Karpas-422 (cell line): ENCODE measurements at regions not wholly inside any gene's neighbourhood (a gene's known extent, or its start where the extent isn't known, plus 50 kb on each side); places are given as distances from the start of the nearest gene placed in this dataset.
"Not testable (repeated sequence)": the region's sequence is repeated elsewhere in the genome, so short reads cannot be mapped to it uniquely, and the experiment has no call there.

Experiments used
- DNase-seq: peaks from one replicate; pipeline ENCODE4 v3.0.0-alpha.2; 2015
- H2AFZ ChIP-seq: fragments of 200-600 bp; sonication (generic); 2 replicates; pipeline ENCODE4 v1.6.1; 2014; ENCODE audit warnings: antibody characterized with exemption, low read length, mixed read lengths
- H3K27ac ChIP-seq: fragments of 200-600 bp; sonication (generic); 2 replicates; pipeline ENCODE4 v1.5.1; 2014; ENCODE audit warnings: mild to moderate bottlenecking, low read length, moderate library complexity
- H3K27me3 ChIP-seq: fragments of 200-600 bp; sonication (generic); 2 replicates; pipeline ENCODE4 v1.6.1; 2014; ENCODE audit warnings: low read length, mixed read lengths
- H3K36me3 ChIP-seq: fragments of 200-600 bp; sonication (generic); 2 replicates; pipeline ENCODE4 v1.6.1; 2014; ENCODE audit warnings: low read length, mixed read lengths; ENCODE audit not compliant: insufficient read depth
- H3K4me1 ChIP-seq: fragments of 200-600 bp; sonication (generic); 2 replicates; pipeline ENCODE4 v1.6.1; 2014; ENCODE audit warnings: mild to moderate bottlenecking, low read length, mixed read lengths
- H3K4me2 ChIP-seq: fragments of 200-600 bp; sonication (generic); 2 replicates; pipeline ENCODE4 v1.6.1; 2014; ENCODE audit warnings: low read length, low read depth, mild to moderate bottlenecking; ENCODE audit not compliant: poor library complexity, severe bottlenecking
- H3K4me3 ChIP-seq: fragments of 200-600 bp; sonication (generic); 2 replicates; pipeline ENCODE4 v1.5.1; 2014; ENCODE audit warnings: mild to moderate bottlenecking, antibody characterized with exemption, low read length, mixed read lengths
- H3K79me2 ChIP-seq: fragments of 200-600 bp; sonication (generic); 2 replicates; pipeline ENCODE4 v1.6.1; 2014; ENCODE audit warnings: mild to moderate bottlenecking, low read length, mixed read lengths
- H3K9ac ChIP-seq: fragments of 200-600 bp; sonication (generic); 2 replicates; pipeline ENCODE4 v1.6.0; 2014; ENCODE audit warnings: low read length
- H3K9me2 ChIP-seq: fragments of 200-600 bp; sonication (generic), shearing (Covaris generic); replicated peaks from 2 replicates; pipeline ENCODE4 v1.6.0; 2014; ENCODE audit warnings: mild to moderate bottlenecking, low read length, moderate library complexity; ENCODE audit not compliant: insufficient read depth
- H3K9me3 ChIP-seq: fragments of 300-700, 200-600 bp; sonication (generic); 2 replicates; pipeline ENCODE4 v1.6.1; 2014; ENCODE audit warnings: low read length, mixed read lengths
- H4K20me1 ChIP-seq: fragments of 200-600 bp; sonication (generic); 2 replicates; pipeline ENCODE4 v1.6.1; 2014; ENCODE audit warnings: mild to moderate bottlenecking, antibody characterized with exemption, low read length, low read depth; ENCODE audit not compliant: insufficient read depth

DNA sequence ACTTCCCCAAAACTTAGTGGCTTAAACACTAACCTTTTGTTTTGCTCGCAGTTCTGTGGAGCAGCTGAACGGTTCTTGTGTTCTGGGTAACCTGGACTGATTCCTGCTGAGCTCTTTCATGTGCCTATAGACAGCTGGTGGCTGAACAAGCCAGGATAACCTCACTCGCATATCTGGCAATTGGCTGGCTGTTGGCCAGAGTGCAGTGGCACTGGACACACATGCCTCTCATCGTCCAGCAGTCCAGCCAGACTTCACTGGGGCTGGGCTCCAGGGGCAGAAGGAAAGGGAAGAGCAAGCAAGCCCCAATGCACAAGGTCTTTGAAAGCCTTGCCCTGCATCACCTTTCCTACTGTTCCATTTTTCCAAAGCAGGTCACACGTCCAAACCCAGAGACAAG is 53.6 kb upstream of the GATA2 start:
- no peak overlapping the region for H3K9ac ChIP-seq
- DNase-seq: no peak

DNA sequence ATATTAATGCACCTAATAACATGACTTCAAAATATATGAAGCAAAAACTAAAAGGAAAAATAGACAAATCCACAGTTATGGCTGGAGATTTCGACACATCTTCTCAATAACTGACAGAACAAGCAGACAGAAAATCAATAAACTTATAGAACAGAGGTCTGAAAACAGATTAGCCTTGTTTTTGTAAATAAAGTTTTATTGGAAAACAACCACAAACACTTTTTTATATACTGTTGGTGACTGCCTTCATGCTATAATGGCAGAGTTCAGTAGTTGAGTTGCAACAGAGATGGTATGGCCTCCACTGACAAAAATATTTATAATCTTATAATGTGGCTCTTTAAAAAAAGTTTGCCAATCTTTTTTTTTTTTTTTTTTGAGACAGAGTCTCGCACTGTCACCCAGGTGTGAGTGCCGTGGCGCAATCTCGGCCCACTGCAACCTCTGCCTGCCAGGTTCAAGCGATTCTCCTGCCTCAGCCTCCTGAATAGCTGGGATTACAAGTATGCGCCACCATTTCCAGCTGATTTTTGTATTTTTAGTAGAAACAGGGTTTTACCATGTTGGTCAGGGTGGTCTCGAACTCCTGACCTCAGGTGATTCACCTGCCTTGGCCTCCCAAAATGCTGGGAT is 52.2 kb upstream of the GATA2 start:
- no peaks in the 10 kb centered on the region for H3K9me3 ChIP-seq
- H3K4me3 ChIP-seq: no peak overlapping the region
- no peak overlapping the region for H2AFZ ChIP-seq
- no peaks in the 10 kb centered on the region for H3K9me2 ChIP-seq
- no peaks in the 10 kb centered on the region for H3K79me2 ChIP-seq
- no peaks in the 10 kb centered on the region for H3K4me1 ChIP-seq
- H3K27me3 ChIP-seq: no peaks in the 10 kb centered on the region
- H4K20me1 ChIP-seq: no peaks in the 10 kb centered on the region
- DNase-seq: no peak
- no peaks in the 10 kb centered on the region for H3K36me3 ChIP-seq
- no peak overlapping the region for H3K9ac ChIP-seq
- no peak overlapping the region for H3K4me2 ChIP-seq
- no peak overlapping the region for H3K27ac ChIP-seq

More for the DNA sequence above, 53.6 kb upstream of the GATA2 start:
- Histone ChIP-seq H3K27ac (no peak overlapping the region), H4K20me1 (no peaks in the 10 kb centered on the region), H3K27me3 (no peaks in the 10 kb centered on the region), H3K4me3 (no peak overlapping the region), H3K4me2 (no peak overlapping the region), H3K4me1 (no peaks in the 10 kb centered on the region), H3K36me3 (no peaks in the 10 kb centered on the region), H3K79me2 (no peaks in the 10 kb centered on the region), H3K9me3 (no peaks in the 10 kb centered on the region), H3K9me2 (no peaks in the 10 kb centered on the region), H2AFZ (no peak overlapping the region)

DNA sequence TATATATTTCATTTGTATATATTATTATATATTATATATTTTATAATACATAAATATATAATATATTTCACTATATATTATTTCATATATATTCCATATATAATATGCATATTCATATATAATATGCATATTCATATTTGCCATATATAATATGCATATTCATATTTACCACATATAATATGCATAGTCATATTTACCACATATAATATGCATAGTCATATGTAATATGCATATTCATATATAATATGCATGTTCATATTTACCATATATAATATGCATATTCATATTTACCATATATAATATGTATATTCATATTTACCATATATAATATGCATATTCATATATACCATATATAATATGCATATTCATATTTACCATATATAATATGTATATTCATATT is 51.2 kb upstream of the GATA2 start:
- no peak for DNase-seq
- Histone ChIP-seq H3K27ac (no peak overlapping the region), H3K4me2 (no peak overlapping the region), H3K9me3 (no peaks in the 10 kb centered on the region), H3K9me2 (no peaks in the 10 kb centered on the region), H3K79me2 (no peaks in the 10 kb centered on the region), H2AFZ (no peak overlapping the region), H3K4me3 (no peak overlapping the region), H3K36me3 (no peaks in the 10 kb centered on the region), H3K9ac (no peak overlapping the region), H3K4me1 (no peaks in the 10 kb centered on the region), H3K27me3 (no peaks in the 10 kb centered on the region), H4K20me1 (no peaks in the 10 kb centered on the region)

DNA sequence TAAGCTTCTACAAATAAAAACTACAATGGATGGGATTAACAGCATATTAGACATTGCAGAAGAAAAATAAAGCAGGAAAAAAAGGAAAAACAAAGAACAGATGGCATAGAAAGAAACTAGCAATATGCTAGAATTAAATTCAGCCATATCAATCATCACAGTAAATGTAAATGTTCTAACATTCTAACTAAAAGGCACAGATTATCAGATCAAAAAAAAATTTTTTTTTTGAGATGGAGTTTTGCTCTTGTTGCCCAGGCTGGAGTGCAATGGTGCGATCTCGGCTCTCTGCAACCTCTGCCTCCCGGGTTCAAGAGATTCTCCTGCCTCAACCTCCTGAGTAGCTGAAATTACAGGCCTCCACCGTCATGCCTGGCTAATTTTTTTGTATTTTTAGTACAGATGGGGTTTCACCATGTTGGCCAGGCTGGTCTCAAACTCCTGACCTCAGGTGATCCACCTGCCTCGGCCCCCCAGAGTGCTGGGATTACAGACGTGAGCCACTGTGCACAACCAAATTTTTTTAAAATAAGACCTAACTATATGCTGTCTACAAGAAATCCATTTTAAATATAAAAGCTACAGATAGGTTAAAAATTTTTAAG is 50.7 kb upstream of the GATA2 start:
- not testable (repeated sequence) for H3K9ac ChIP-seq, H3K9me2 ChIP-seq, H3K9me3 ChIP-seq, H4K20me1 ChIP-seq, H3K4me1 ChIP-seq, H3K27me3 ChIP-seq, H3K36me3 ChIP-seq, H2AFZ ChIP-seq, H3K79me2 ChIP-seq, H3K27ac ChIP-seq, H3K4me3 ChIP-seq, DNase-seq, H3K4me2 ChIP-seq
